ENCODE measurements at regions not wholly inside any gene's neighbourhood (a gene's known extent, or its start where the extent isn't known, plus 50 kb on each side); places are given as distances from the start of the nearest gene placed in this dataset.

- no peaks in the 10 kb centered on the region for H3K4me1 ChIP-seq (ENCODE audit: control insufficient read depth, insufficient read depth, low read length)
- TF ChIP-seq JUNB (IDR thresholded peaks at IDR 0.05) (no peak), KLF5 (IDR thresholded peaks at IDR 0.05; ENCODE audit: partially characterized antibody) (no peak), ZNF687 (IDR thresholded peaks at IDR 0.05) (no peak), KDM1A (IDR thresholded peaks at IDR 0.05; ENCODE audit: borderline replicate concordance) (no peak), SKIL (IDR thresholded peaks at IDR 0.05; ENCODE audit: low read depth, poor library complexity, severe bottlenecking) (no peak), MEF2A (IDR thresholded peaks at IDR 0.05; ENCODE audit: insufficient read depth, low read depth, low read length) (no peak), POLR2AphosphoS2 (IDR thresholded peaks at IDR 0.05; ENCODE audit: low read depth, low read length) (no peak), YBX1 (IDR thresholded peaks at IDR 0.05) (no peak), NR2F1 (conservative IDR thresholded peaks at IDR 0.05) (no peak), ZNF217 (IDR thresholded peaks at IDR 0.05) (no peak), RB1 (IDR thresholded peaks at IDR 0.05; ENCODE audit: borderline replicate concordance) (no peak), BCL3 (IDR thresholded peaks at IDR 0.05; ENCODE audit: borderline replicate concordance, insufficient read depth, low read depth, low read length, poor library complexity, severe bottlenecking) (no peak), TCF7 (IDR thresholded peaks at IDR 0.05; ENCODE audit: borderline replicate concordance) (no peak), SREBF1 (IDR thresholded peaks at IDR 0.05; ENCODE audit: low read length) (no peak), NRF1 (conservative IDR thresholded peaks at IDR 0.05; ENCODE audit: low read depth, low read length) (no peak)
- TF ChIP-seq, protein P1, sequence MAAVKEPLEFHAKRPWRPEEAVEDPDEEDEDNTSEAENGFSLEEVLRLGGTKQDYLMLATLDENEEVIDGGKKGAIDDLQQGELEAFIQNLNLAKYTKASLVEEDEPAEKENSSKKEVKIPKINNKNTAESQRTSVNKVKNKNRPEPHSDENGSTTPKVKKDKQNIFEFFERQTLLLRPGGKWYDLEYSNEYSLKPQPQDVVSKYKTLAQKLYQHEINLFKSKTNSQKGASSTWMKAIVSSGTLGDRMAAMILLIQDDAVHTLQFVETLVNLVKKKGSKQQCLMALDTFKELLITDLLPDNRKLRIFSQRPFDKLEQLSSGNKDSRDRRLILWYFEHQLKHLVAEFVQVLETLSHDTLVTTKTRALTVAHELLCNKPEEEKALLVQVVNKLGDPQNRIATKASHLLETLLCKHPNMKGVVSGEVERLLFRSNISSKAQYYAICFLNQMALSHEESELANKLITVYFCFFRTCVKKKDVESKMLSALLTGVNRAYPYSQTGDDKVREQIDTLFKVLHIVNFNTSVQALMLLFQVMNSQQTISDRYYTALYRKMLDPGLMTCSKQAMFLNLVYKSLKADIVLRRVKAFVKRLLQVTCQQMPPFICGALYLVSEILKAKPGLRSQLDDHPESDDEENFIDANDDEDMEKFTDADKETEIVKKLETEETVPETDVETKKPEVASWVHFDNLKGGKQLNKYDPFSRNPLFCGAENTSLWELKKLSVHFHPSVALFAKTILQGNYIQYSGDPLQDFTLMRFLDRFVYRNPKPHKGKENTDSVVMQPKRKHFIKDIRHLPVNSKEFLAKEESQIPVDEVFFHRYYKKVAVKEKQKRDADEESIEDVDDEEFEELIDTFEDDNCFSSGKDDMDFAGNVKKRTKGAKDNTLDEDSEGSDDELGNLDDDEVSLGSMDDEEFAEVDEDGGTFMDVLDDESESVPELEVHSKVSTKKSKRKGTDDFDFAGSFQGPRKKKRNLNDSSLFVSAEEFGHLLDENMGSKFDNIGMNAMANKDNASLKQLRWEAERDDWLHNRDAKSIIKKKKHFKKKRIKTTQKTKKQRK (IDR thresholded peaks at IDR 0.05; ENCODE audit: low read depth, low read length) = no peak
Observed at GRCh38 chr4:96052827-96053226, 212.9 kb downstream of the PDHA2 start.

More at GRCh38 chr4:96052827-96053226, 212.9 kb downstream of the PDHA2 start:
- Histone ChIP-seq H3K4me2 (ENCODE audit: control insufficient read depth, insufficient read depth) (no peak overlapping the region), H3K27ac (ENCODE audit: control insufficient read depth, insufficient read depth) (no peak overlapping the region), H2AFZ (ENCODE audit: control insufficient read depth, low read depth, low read length) (no peak overlapping the region), H3K9me3 (replicated peaks; ENCODE audit: control insufficient read depth, insufficient read depth, low read length) (no peaks in the 10 kb centered on the region), H3K79me2 (ENCODE audit: control insufficient read depth, insufficient read depth, low read length) (no peaks in the 10 kb centered on the region), H4K20me1 (ENCODE audit: control insufficient read depth, insufficient read depth) (no peaks in the 10 kb centered on the region), H3K4me3 (no peak overlapping the region), H3K36me3 (ENCODE audit: control insufficient read depth in 2 of 2, insufficient read depth in 2 of 2, low read length in 1 of 2) (no peaks in the 10 kb centered on the region), H3K27me3 (replicated peaks in 1 of 2; ENCODE audit: control insufficient read depth in 2 of 2, insufficient read depth in 2 of 2, low read length in 1 of 2) (no peaks in the 10 kb centered on the region), H3K9ac (ENCODE audit: control insufficient read depth, insufficient read depth, low read length) (no peak overlapping the region)
- ATAC-seq (no peak), DNase-seq (ENCODE audit: low read depth, low spot score) (no peak), FAIRE-seq (no peak)
- ChIA-PET POLR2A (no interaction called here), SMC1A (ENCODE audit: uncharacterized antibody, unreplicated experiment) (no interaction called here), CTCF (no interaction called here), RAD21 (ENCODE audit: unreplicated experiment) (no interaction called here)
- BruUV-seq (replicated peaks) = no TSS peak
- intact Hi-C loops (cut with micrococcal nuclease; ENCODE audit: unreplicated experiment) = no loop called here
- in situ Hi-C loops (cut with MboI) = no loop called here
- 5% methylated on average over 1 of the region's 1 CpG for WGBS (ENCODE audit: insufficient coverage, insufficient replicate concordance, low lambda C conversion rate, missing lambda C conversion rate)

Measured in GM12878 (cell line).